PFSK-1 (cell line): ENCODE measurements at regions not wholly inside any gene's neighbourhood (a gene's known extent, or its start where the extent isn't known, plus 50 kb on each side); places are given as distances from the start of the nearest gene placed in this dataset.

Experiments
- FOXP2 ChIP-seq: optimal IDR thresholded peaks from 2 replicates; pipeline ENCODE3; 2011; ENCODE audit warnings: borderline replicate concordance, control low read depth, inconsistent platforms; ENCODE audit not compliant: insufficient read depth; ENCODE audit errors: extremely low read length, extremely low read depth
- POLR2AphosphoS5 ChIP-seq: IDR thresholded peaks from 2 replicates; pipeline ENCODE4 v1.6.1; 2012; ENCODE audit warnings: low read depth, mild to moderate bottlenecking, control low read depth, low read length, moderate library complexity
- SIN3A ChIP-seq: IDR thresholded peaks from 2 replicates; pipeline ENCODE4 v1.6.1; 2012; ENCODE audit warnings: mild to moderate bottlenecking, low read length, moderate library complexity, borderline replicate concordance; ENCODE audit not compliant: insufficient read depth
- TAF1 ChIP-seq: IDR thresholded peaks from 2 replicates; pipeline ENCODE4 v1.6.1; 2012; ENCODE audit warnings: low read length, control low read depth, borderline replicate concordance; ENCODE audit not compliant: insufficient read depth
- TF ChIP-seq, protein P1 (sequence below), 2 experiments: IDR thresholded peaks; 2 replicates each; pipeline versions ENCODE4 v1.6.1 to v1.8.0; 2011 to 2012; ENCODE audit warnings: low read depth in 2 of 2, low read length in 2 of 2, control low read depth in 1 of 2, inconsistent platforms in 1 of 2, mild to moderate bottlenecking in 1 of 2, moderate library complexity in 1 of 2; ENCODE audit not compliant: insufficient read depth in 1 of 2

DNA sequence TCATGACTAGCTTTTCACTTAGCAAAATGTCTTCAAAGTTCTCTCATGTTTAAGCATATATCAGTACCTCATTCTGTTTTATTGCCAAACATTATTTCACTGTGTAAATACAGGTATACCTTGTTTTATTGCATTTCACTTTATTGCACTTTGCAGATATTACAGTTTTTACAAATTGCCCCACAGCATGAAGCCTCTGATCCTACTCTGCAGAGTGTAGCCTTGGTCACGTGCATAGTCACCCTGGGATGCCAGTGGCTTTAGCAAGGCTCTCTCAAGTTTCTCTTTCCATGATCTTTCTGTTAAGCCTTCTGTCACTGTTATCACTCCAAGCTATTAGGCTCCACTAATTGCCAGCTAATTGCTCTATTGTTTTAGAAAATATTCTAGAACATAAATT is 182.2 kb upstream of the GRIA1 start:
- TF ChIP-seq FOXP2 (no peak), TAF1 (no peak), SIN3A (no peak), POLR2AphosphoS5 (no peak)
- TF ChIP-seq, protein P1, sequence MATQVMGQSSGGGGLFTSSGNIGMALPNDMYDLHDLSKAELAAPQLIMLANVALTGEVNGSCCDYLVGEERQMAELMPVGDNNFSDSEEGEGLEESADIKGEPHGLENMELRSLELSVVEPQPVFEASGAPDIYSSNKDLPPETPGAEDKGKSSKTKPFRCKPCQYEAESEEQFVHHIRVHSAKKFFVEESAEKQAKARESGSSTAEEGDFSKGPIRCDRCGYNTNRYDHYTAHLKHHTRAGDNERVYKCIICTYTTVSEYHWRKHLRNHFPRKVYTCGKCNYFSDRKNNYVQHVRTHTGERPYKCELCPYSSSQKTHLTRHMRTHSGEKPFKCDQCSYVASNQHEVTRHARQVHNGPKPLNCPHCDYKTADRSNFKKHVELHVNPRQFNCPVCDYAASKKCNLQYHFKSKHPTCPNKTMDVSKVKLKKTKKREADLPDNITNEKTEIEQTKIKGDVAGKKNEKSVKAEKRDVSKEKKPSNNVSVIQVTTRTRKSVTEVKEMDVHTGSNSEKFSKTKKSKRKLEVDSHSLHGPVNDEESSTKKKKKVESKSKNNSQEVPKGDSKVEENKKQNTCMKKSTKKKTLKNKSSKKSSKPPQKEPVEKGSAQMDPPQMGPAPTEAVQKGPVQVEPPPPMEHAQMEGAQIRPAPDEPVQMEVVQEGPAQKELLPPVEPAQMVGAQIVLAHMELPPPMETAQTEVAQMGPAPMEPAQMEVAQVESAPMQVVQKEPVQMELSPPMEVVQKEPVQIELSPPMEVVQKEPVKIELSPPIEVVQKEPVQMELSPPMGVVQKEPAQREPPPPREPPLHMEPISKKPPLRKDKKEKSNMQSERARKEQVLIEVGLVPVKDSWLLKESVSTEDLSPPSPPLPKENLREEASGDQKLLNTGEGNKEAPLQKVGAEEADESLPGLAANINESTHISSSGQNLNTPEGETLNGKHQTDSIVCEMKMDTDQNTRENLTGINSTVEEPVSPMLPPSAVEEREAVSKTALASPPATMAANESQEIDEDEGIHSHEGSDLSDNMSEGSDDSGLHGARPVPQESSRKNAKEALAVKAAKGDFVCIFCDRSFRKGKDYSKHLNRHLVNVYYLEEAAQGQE (IDR thresholded peaks at IDR 0.05; ENCODE audit: insufficient read depth in 1 of 2, low read depth in 2 of 2, low read length in 2 of 2), result no peak

- no peak for TF ChIP-seq POLR2AphosphoS5
- TF ChIP-seq SIN3A, result no peak
These were observed 171.9 kb upstream of the GRIA1 start for GRCh38 chr5:153318556-153318955.

DNA sequence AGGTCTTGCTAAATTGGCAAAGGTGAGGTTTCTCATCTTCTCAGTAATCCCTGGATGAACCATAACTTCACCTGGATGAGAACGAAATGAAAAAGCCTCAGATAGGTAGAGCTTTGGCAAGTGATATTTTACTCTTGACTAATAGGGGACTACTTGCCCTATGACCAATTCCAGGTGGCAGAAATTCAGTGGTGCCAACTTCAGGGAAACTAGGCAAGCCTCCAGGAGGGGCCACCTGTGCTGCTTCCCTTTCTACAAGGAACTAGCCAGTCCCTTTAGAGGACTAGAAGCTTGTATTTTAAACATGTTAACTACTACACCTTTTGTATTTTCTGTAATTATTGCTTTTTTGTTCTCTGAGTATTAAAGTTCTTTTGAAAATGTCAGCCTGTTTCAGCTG is 169.0 kb upstream of the GRIA1 start:
- no peak for TF ChIP-seq FOXP2
- TF ChIP-seq, protein P1 (IDR thresholded peaks at IDR 0.05; ENCODE audit: insufficient read depth in 1 of 2, low read depth in 2 of 2, low read length in 2 of 2), result no peak
- no peak for TF ChIP-seq SIN3A
- TF ChIP-seq TAF1, result no peak
- TF ChIP-seq POLR2AphosphoS5, result no peak

- no peak for TF ChIP-seq SIN3A
- TF ChIP-seq FOXP2, result no peak
- TF ChIP-seq POLR2AphosphoS5, result no peak
- no peak for TF ChIP-seq TAF1
- TF ChIP-seq, protein P1 (IDR thresholded peaks at IDR 0.05; ENCODE audit: insufficient read depth in 1 of 2, low read depth in 2 of 2, low read length in 2 of 2), result no peak
These were observed 150.3 kb upstream of the GRIA1 start for GRCh38 chr5:153340139-153340538.

DNA sequence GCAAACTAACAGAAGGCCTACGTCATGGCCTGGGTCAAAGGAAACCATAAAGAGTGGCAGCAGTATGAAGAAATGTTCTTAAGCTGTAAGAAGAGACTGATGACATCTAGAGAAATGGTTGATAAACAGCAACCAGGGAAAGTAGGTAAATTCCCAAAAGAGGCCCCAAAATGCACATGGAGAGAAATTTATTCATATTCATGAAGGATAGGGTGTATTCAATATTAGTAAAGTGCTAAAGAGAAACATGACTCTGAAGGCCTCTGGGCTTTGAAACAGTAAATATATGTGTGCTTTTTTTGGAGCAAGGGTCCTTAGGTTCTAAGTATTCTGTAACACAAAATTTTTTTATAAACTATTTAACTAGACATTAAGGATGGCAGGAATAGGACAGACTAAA is 149.7 kb upstream of the GRIA1 start:
- no peak for TF ChIP-seq POLR2AphosphoS5

- no peak for TF ChIP-seq POLR2AphosphoS5
- TF ChIP-seq TAF1, result no peak
- no peak for TF ChIP-seq FOXP2
- TF ChIP-seq, protein P1 (IDR thresholded peaks at IDR 0.05; ENCODE audit: insufficient read depth in 1 of 2, low read depth in 2 of 2, low read length in 2 of 2), result no peak
- TF ChIP-seq SIN3A, result no peak
These were observed 148.0 kb upstream of the GRIA1 start for GRCh38 chr5:153342487-153342886.
